K562 (cell line): ENCODE measurements at regions not wholly inside any gene's neighbourhood (a gene's known extent, or its start where the extent isn't known, plus 50 kb on each side); places are given as distances from the start of the nearest gene placed in this dataset.

Experiments used
- ATAC-seq: fragments of 200-7000 bp; cut with Tn5 transposase; 3 replicates; pipeline ENCODE4 v1.9.1; 2020; ENCODE audit warnings: moderate library complexity
- BruUV-seq: library from RNA; stranded (reverse); fragments of 400-500 nt; replicated peaks from 2 replicates; lab custom pipeline; 2021; lab: Mats Ljungman, UMichigan
- CTCF ChIA-PET: fragments of 300-600 bp; formaldehyde crosslinking; extraction: SDS; loops from one replicate; lab custom pipeline; 2021; ENCODE audit warnings: low intra/inter-chr PET ratio; lab: Yijun Ruan, JAX
- POLR2A ChIA-PET: fragments of 300-600, 350-650 bp; sonication (Branson Sonifier 250); formaldehyde crosslinking; extraction: SDS; loops from one replicate; lab custom pipeline; 2021; ENCODE audit warnings: antibody characterized with exemption, inconsistent platforms; lab: Yijun Ruan, JAX
- DNase-seq, 4 experiments: peaks; one replicate each; pipeline versions ENCODE4 v3.0.0 to v3.0.0-alpha.2; 2011 to 2018; ENCODE audit warnings: low spot score in 3 of 4, mixed read lengths in 3 of 4; ENCODE audit errors: extremely low read depth in 1 of 4
- FAIRE-seq: peaks from 2 replicates; lab custom pipeline; 2011; peaks lifted over from hg19 to GRCh38; lab: Jason Lieb, UNC
- H2AFZ ChIP-seq: 2 replicates; pipeline ENCODE4 v1.6.0; 2011; ENCODE audit warnings: low read depth, low read length, control low read depth, inconsistent platforms
- H3K27ac ChIP-seq: fragments of 200-600 bp; 3 replicates; pipeline ENCODE4 v1.8.0; 2011; ENCODE audit warnings: low read depth, mild to moderate bottlenecking, control low read depth, inconsistent platforms, low read length, moderate library complexity, mixed read lengths; ENCODE audit errors: extremely low read depth
- H3K27me3 ChIP-seq, 2 experiments: fragments of 300-600 bp in 1 of 2; 2 replicates in 1 of 2; 3 replicates in 1 of 2; pipeline versions ENCODE4 v1.6.0 to v1.8.0; 2011; ENCODE audit warnings: inconsistent platforms in 2 of 2, low read length in 2 of 2, mild to moderate bottlenecking in 1 of 2, mixed read lengths in 1 of 2, moderate library complexity in 1 of 2; ENCODE audit not compliant: control insufficient read depth in 2 of 2, insufficient read depth in 2 of 2
- H3K36me3 ChIP-seq: fragments of 300-600 bp; 3 replicates; pipeline ENCODE4 v1.8.0; 2011; ENCODE audit warnings: mild to moderate bottlenecking, low read length, inconsistent platforms; ENCODE audit not compliant: control insufficient read depth, insufficient read depth
- H3K4me1 ChIP-seq, 2 experiments: fragments of 200-600 bp in 1 of 2; replicated peaks in 1 of 2; 2 replicates in 1 of 2; 3 replicates in 1 of 2; pipeline versions ENCODE4 v1.5.1 to v1.8.0; 2011; ENCODE audit warnings: inconsistent platforms in 2 of 2, low read length in 2 of 2, mild to moderate bottlenecking in 1 of 2, mixed read lengths in 1 of 2, moderate library complexity in 1 of 2; ENCODE audit not compliant: control insufficient read depth in 2 of 2, insufficient read depth in 2 of 2
- H3K4me2 ChIP-seq: 2 replicates; pipeline ENCODE4 v1.6.1; 2011; ENCODE audit warnings: low read length, control low read depth, inconsistent platforms, mixed read lengths; ENCODE audit not compliant: insufficient read depth
- H3K4me3 ChIP-seq: fragments of 200-600 bp; sonication (generic), shearing (Covaris generic); 2 replicates; pipeline ENCODE4 v1.5.1; 2016; ENCODE audit warnings: control low read depth, inconsistent platforms
- H3K79me2 ChIP-seq: fragments of 200-600 bp; 3 replicates; pipeline ENCODE4 v1.8.0; 2011; ENCODE audit warnings: low read length, inconsistent platforms; ENCODE audit not compliant: control insufficient read depth, insufficient read depth
- H3K9ac ChIP-seq, 2 experiments: 2 replicates each; pipeline versions ENCODE4 v1.6.0 to v1.6.1; 2011; ENCODE audit warnings: low read depth in 2 of 2, low read length in 2 of 2, control low read depth in 1 of 2, inconsistent platforms in 1 of 2, mild to moderate bottlenecking in 1 of 2, mixed read lengths in 1 of 2; ENCODE audit not compliant: insufficient read depth in 1 of 2
- H3K9me1 ChIP-seq: one replicate; pipeline ENCODE4 v1.6.0; 2011; ENCODE audit warnings: inconsistent platforms, mild to moderate bottlenecking, low read length, moderate library complexity; ENCODE audit not compliant: control insufficient read depth, insufficient read depth
- H3K9me3 ChIP-seq: replicated peaks from 2 replicates; pipeline ENCODE4 v1.5.1; 2011; ENCODE audit warnings: low read depth, low read length, inconsistent platforms; ENCODE audit not compliant: control insufficient read depth, insufficient read depth
- H4K20me1 ChIP-seq: replicated peaks from 2 replicates; pipeline ENCODE4 v1.6.1; 2011; ENCODE audit warnings: low read length, inconsistent platforms, mixed read lengths; ENCODE audit not compliant: control insufficient read depth, insufficient read depth
- KLF16 ChIP-seq: IDR thresholded peaks from 2 replicates; pipeline ENCODE4 v1.6.1; 2016; ENCODE audit warnings: antibody characterized with exemption
- RBFOX2 ChIP-seq: fragments of 200-400 bp; formaldehyde crosslinking; IDR thresholded peaks from 2 replicates; pipeline ENCODE4 v1.6.1; 2017; ENCODE audit warnings: low read depth, mild to moderate bottlenecking, low read length, moderate library complexity
- STAT5B ChIP-seq: fragments of 250-450 bp; sonication (Bioruptor Pico); IDR thresholded peaks from 2 replicates; pipeline ENCODE4 v1.8.0; 2021; ENCODE audit warnings: mild to moderate bottlenecking, inconsistent platforms
- TAF9B ChIP-seq: fragments of 450-650 bp; IDR thresholded peaks from 2 replicates; pipeline ENCODE4 v1.6.1; 2018; ENCODE audit warnings: mild to moderate bottlenecking; ENCODE audit not compliant: partially characterized antibody
- TOE1 ChIP-seq, 2 experiments: fragments of 450-650 bp in 1 of 2; sonication (generic) in 1 of 2; formaldehyde crosslinking in 1 of 2; IDR thresholded peaks; 2 replicates each; pipeline versions ENCODE4 v1.7.1 to v1.8.0; 2016 to 2022; ENCODE audit warnings: borderline replicate concordance in 2 of 2, mild to moderate bottlenecking in 2 of 2, antibody characterized with exemption in 1 of 2, inconsistent platforms in 1 of 2, low read depth in 1 of 2, missing genetic modification reagents in 1 of 2, moderate library complexity in 1 of 2
- ZNF134 ChIP-seq: fragments of 250-450 bp; sonication (Bioruptor Pico); conservative IDR thresholded peaks from 2 replicates; pipeline ENCODE4 v1.4.0; 2020
- WGBS: fragments of 100-300 bp; shearing (Covaris generic); methylation state at CpG from one replicate; pipeline ENCODE4 v1.1.6; 2016; ENCODE audit warnings: low coverage, mixed read lengths; ENCODE audit not compliant: insufficient coverage; ENCODE audit errors: missing lambda C conversion rate; 5-methylcytosine and 5-hydroxymethylcytosine counted together
- in situ Hi-C: fragments of 300-500 bp; cut with MboI; formaldehyde crosslinking; loops from 4 replicates; pipeline ENCODE4 v1.15.0; 2018; ENCODE audit warnings: inconsistent platforms, mixed read lengths
- intact Hi-C: fragments of 100-400 bp; cut with micrococcal nuclease; formaldehyde crosslinking; loops from 2 replicates; pipeline ENCODE4 v1.14.2; 2022
- TF ChIP-seq, protein P1 (sequence below): fragments of 250-450 bp; sonication (Bioruptor Pico); IDR thresholded peaks from 2 replicates; pipeline ENCODE4 v1.9.0; 2021; ENCODE audit warnings: mild to moderate bottlenecking, inconsistent platforms
- TF ChIP-seq, protein P2 (sequence below): fragments of 250-450 bp; sonication (Bioruptor Pico); IDR thresholded peaks from 2 replicates; pipeline ENCODE4 v1.8.0; 2022; ENCODE audit warnings: moderate library complexity, mild to moderate bottlenecking, inconsistent platforms

DNA sequence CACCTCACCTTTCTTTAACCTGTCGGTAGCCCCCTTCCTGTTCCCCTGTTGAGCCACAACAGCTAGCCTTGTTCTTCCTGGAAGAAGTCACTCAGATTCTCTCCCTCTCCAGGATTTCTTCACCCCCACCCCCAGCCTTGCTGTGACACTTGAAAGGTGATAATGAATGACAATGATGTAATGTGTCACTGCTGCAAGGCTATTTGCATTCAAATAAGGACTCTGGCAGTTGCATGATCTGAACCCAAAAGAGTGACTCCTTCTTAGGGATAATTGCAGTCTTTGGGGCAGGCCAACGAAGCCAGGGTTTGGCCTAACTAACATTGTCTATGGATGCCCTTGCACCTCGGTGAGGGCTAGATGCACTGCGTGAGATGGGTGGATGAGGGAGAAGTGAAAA, 154.4 kb upstream of the CLINT1 start:
- no peak overlapping the region for H2AFZ ChIP-seq
- no peaks in the 10 kb centered on the region for H3K9me1 ChIP-seq
- H3K27me3 ChIP-seq, result no peaks in the 10 kb centered on the region
- WGBS, result 1% methylated on average over 4 of the region's 4 CpGs
- in situ Hi-C loops, result no loop called here
- FAIRE-seq, result no peak
- H3K4me3 ChIP-seq, result no peak overlapping the region
- no TSS peak for BruUV-seq
- H3K36me3 ChIP-seq, result no peaks in the 10 kb centered on the region
- no peak overlapping the region for H3K27ac ChIP-seq
- H3K9me3 ChIP-seq, result no peaks in the 10 kb centered on the region
- DNase-seq, result no peak
- H4K20me1 ChIP-seq, result no peaks in the 10 kb centered on the region
- ChIA-PET CTCF (no interaction called here), POLR2A (no interaction called here)
- H3K4me2 ChIP-seq, result no peak overlapping the region
- no peaks in the 10 kb centered on the region for H3K4me1 ChIP-seq
- H3K79me2 ChIP-seq, result no peaks in the 10 kb centered on the region
- intact Hi-C loops, result loop anchor here (5.0 kb wide), 1 partner anchor 54 kb away; no protein-coding TSS in a partner anchor
- no peak for ATAC-seq
- no peak overlapping the region for H3K9ac ChIP-seq
- no peak for TF ChIP-seq STAT5B (CRISPR knock-in tag)
- no peak for TF ChIP-seq KLF16
- no peak for TF ChIP-seq TAF9B
- TF ChIP-seq, protein P1, sequence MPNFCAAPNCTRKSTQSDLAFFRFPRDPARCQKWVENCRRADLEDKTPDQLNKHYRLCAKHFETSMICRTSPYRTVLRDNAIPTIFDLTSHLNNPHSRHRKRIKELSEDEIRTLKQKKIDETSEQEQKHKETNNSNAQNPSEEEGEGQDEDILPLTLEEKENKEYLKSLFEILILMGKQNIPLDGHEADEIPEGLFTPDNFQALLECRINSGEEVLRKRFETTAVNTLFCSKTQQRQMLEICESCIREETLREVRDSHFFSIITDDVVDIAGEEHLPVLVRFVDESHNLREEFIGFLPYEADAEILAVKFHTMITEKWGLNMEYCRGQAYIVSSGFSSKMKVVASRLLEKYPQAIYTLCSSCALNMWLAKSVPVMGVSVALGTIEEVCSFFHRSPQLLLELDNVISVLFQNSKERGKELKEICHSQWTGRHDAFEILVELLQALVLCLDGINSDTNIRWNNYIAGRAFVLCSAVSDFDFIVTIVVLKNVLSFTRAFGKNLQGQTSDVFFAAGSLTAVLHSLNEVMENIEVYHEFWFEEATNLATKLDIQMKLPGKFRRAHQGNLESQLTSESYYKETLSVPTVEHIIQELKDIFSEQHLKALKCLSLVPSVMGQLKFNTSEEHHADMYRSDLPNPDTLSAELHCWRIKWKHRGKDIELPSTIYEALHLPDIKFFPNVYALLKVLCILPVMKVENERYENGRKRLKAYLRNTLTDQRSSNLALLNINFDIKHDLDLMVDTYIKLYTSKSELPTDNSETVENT (CRISPR knock-in tag), result no peak
- no peak for TF ChIP-seq ZNF134 (CRISPR knock-in tag)
- TF ChIP-seq, protein P2, sequence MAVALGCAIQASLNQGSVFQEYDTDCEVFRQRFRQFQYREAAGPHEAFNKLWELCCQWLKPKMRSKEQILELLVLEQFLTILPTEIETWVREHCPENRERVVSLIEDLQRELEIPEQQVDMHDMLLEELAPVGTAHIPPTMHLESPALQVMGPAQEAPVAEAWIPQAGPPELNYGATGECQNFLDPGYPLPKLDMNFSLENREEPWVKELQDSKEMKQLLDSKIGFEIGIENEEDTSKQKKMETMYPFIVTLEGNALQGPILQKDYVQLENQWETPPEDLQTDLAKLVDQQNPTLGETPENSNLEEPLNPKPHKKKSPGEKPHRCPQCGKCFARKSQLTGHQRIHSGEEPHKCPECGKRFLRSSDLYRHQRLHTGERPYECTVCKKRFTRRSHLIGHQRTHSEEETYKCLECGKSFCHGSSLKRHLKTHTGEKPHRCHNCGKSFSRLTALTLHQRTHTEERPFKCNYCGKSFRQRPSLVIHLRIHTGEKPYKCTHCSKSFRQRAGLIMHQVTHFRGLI (CRISPR knock-in tag), result no peak
- TF ChIP-seq RBFOX2, result no peak
- TF ChIP-seq TOE1 (IDR thresholded peaks at IDR 0.05; ENCODE audit: borderline replicate concordance), result no peak
- TF ChIP-seq TOE1 (CRISPR knock-in tag; IDR thresholded peaks at IDR 0.05; ENCODE audit: borderline replicate concordance, low read depth), result no peak
